ENCODE measurements at regions not wholly inside any gene's neighbourhood (a gene's known extent, or its start where the extent isn't known, plus 50 kb on each side); places are given as distances from the start of the nearest gene placed in this dataset.

DNA sequence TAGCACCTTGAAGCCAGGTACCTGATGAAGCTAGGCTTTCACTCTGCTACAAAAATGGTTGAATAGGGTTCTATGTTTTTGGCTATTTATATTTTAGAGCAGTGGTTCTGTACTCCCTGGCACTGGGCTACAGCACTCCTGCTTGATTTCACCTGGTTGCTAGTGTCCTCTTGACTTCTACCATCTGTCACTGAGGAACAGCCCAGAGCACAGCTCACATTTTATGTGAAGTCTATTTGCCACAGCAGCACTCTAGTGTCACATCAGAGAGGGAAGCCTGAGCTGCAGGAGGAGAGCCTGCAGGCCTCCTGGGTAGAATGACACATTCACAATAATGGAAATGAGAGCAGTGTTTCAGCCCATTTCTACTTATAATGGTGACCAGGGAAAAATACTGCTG is 184.2 kb downstream of the ZNF486 start:
- Histone ChIP-seq H2AFZ (ENCODE audit: low read length) (no peak overlapping the region), H3K4me1 (ENCODE audit: insufficient read depth, low read length, severe bottlenecking) (peaks cover 23% of the 10 kb centered on the region), H3K4me2 (ENCODE audit: low read length) (no peak overlapping the region), H3K36me3 (ENCODE audit: insufficient read depth, low read length) (no peaks in the 10 kb centered on the region), H3K4me3 (ENCODE audit: low read depth, low read length, poor library complexity, severe bottlenecking) (no peak overlapping the region), H3F3A (ENCODE audit: insufficient read depth, low read length) (no peaks in the 10 kb centered on the region; the same call in 1 of the 2 replicates), H3K27ac (ENCODE audit: low read depth, low read length, poor library complexity, severe bottlenecking) (peak overlapping the region; percentile 14), H3K9ac (ENCODE audit: low read length) (no peak overlapping the region), H4K20me1 (ENCODE audit: insufficient read depth, low read length) (no peaks in the 10 kb centered on the region), H3K9me2 (ENCODE audit: low read depth, low read length) (no peaks in the 10 kb centered on the region), H3K27me3 (ENCODE audit: insufficient read depth, low read length) (no peaks in the 10 kb centered on the region), H3K79me2 (ENCODE audit: insufficient read depth, low read length) (no peaks in the 10 kb centered on the region), H3K9me3 (ENCODE audit: low read length) (no peaks in the 10 kb centered on the region)
- TF ChIP-seq EZH2 (IDR thresholded peaks at IDR 0.05; ENCODE audit: borderline replicate concordance, low read length): no peak
- TF ChIP-seq, protein P1, sequence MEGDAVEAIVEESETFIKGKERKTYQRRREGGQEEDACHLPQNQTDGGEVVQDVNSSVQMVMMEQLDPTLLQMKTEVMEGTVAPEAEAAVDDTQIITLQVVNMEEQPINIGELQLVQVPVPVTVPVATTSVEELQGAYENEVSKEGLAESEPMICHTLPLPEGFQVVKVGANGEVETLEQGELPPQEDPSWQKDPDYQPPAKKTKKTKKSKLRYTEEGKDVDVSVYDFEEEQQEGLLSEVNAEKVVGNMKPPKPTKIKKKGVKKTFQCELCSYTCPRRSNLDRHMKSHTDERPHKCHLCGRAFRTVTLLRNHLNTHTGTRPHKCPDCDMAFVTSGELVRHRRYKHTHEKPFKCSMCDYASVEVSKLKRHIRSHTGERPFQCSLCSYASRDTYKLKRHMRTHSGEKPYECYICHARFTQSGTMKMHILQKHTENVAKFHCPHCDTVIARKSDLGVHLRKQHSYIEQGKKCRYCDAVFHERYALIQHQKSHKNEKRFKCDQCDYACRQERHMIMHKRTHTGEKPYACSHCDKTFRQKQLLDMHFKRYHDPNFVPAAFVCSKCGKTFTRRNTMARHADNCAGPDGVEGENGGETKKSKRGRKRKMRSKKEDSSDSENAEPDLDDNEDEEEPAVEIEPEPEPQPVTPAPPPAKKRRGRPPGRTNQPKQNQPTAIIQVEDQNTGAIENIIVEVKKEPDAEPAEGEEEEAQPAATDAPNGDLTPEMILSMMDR (IDR thresholded peaks at IDR 0.05; ENCODE audit: low read length): no peak

DNA sequence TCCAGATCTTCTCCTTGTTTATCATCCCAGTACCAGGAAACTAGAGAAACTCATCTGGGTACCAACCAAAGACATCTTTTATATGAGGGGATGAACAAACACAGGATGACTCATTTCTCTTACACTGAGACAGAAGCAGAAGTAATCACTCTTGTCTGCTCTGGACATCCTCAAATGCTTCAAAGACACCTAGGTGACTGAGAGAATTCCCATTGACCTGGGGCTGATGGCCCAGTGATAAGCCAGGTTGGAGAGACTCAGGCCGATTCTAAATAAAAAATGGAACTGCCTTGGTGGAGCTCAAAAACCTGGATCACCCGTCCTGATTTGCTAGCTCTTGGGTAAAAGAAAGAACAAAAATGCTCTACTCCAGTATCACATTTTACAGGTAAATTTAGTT is 182.2 kb downstream of the ZNF486 start:
- Histone ChIP-seq H3K4me1 (ENCODE audit: insufficient read depth, low read length, severe bottlenecking) (peaks cover 33% of the 10 kb centered on the region), H3K4me3 (ENCODE audit: low read depth, low read length, poor library complexity, severe bottlenecking) (no peak overlapping the region), H3K27me3 (ENCODE audit: insufficient read depth, low read length) (no peaks in the 10 kb centered on the region), H3K79me2 (ENCODE audit: insufficient read depth, low read length) (no peaks in the 10 kb centered on the region), H3K9ac (ENCODE audit: low read length) (no peak overlapping the region), H3K9me3 (ENCODE audit: low read length) (no peaks in the 10 kb centered on the region), H3K27ac (ENCODE audit: low read depth, low read length, poor library complexity, severe bottlenecking) (no peak overlapping the region), H3K9me2 (ENCODE audit: low read depth, low read length) (no peaks in the 10 kb centered on the region), H3K36me3 (ENCODE audit: insufficient read depth, low read length) (no peaks in the 10 kb centered on the region), H4K20me1 (ENCODE audit: insufficient read depth, low read length) (no peaks in the 10 kb centered on the region), H3F3A (ENCODE audit: insufficient read depth, low read length) (no peaks in the 10 kb centered on the region; the same call in 1 of the 2 replicates), H2AFZ (ENCODE audit: low read length) (no peak overlapping the region), H3K4me2 (ENCODE audit: low read length) (no peak overlapping the region)
- TF ChIP-seq EZH2 (IDR thresholded peaks at IDR 0.05; ENCODE audit: borderline replicate concordance, low read length): no peak
- TF ChIP-seq, protein P1 (IDR thresholded peaks at IDR 0.05; ENCODE audit: low read length): no peak

DNA sequence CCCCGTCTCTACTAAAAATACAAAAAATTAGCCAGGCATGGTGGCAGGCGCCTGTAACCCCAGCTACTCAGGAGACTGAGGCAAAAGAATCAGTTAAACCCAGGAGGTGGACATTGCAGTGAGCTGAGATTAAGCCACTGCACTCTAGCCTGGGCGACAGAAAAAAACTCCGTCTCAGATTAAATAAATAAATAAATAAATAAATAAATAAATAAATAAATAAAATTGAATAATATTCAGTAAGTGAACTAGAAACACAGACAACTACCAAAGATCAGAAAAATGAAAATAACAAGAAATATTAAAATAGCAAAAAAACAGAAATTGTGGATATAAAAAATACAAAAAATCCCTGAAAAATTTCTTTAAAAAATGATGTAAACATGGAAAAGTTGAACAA is 172.4 kb downstream of the ZNF486 start:
- H4K20me1 ChIP-seq (ENCODE audit: insufficient read depth, low read length): no peaks in the 10 kb centered on the region
- H3F3A ChIP-seq (ENCODE audit: insufficient read depth, low read length): no peaks in the 10 kb centered on the region
- H3K4me2 ChIP-seq (ENCODE audit: low read length): no peak overlapping the region
- H3K9me2 ChIP-seq (ENCODE audit: low read depth, low read length): no peaks in the 10 kb centered on the region
- no peaks in the 10 kb centered on the region for H3K79me2 ChIP-seq (ENCODE audit: insufficient read depth, low read length)
- peaks cover 10% of the 10 kb centered on the region for H3K4me1 ChIP-seq (ENCODE audit: insufficient read depth, low read length, severe bottlenecking)
- no peak overlapping the region for H3K9ac ChIP-seq (ENCODE audit: low read length)
- no peak overlapping the region for H2AFZ ChIP-seq (ENCODE audit: low read length)
- H3K27ac ChIP-seq (ENCODE audit: low read depth, low read length, poor library complexity, severe bottlenecking): no peak overlapping the region
- H3K36me3 ChIP-seq (ENCODE audit: insufficient read depth, low read length): no peaks in the 10 kb centered on the region
- no peak for TF ChIP-seq EZH2 (IDR thresholded peaks at IDR 0.05; ENCODE audit: borderline replicate concordance, low read length)
- TF ChIP-seq, protein P1 (IDR thresholded peaks at IDR 0.05; ENCODE audit: low read length): no peak
- no peaks in the 10 kb centered on the region for H3K27me3 ChIP-seq (ENCODE audit: insufficient read depth, low read length)
- no peak overlapping the region for H3K4me3 ChIP-seq (ENCODE audit: low read depth, low read length, poor library complexity, severe bottlenecking)
- no peaks in the 10 kb centered on the region for H3K9me3 ChIP-seq (ENCODE audit: low read length)
